HCT116 (cell line): ENCODE measurements at regions not wholly inside any gene's neighbourhood (a gene's known extent, or its start where the extent isn't known, plus 50 kb on each side); places are given as distances from the start of the nearest gene placed in this dataset.

Experiments used
- ATAC-seq: fragments of 200-7000 bp; cut with Tn5 transposase; 2 replicates; pipeline ENCODE4 v1.9.1; 2020; ENCODE audit warnings: mild to moderate bottlenecking, moderate library complexity
- BruUV-seq: library from RNA; stranded (reverse); fragments of 400-500 nt; replicated peaks from 2 replicates; lab custom pipeline; 2021; lab: Mats Ljungman, UMichigan
- CTCF ChIA-PET: fragments of 300-600 bp; sonication (Branson Sonifier 250); formaldehyde crosslinking; loops from one replicate; lab custom pipeline; 2021; ENCODE audit warnings: antibody characterized with exemption; lab: Charles Lee
- POLR2A ChIA-PET: fragments of 300-600, 350-600 bp; sonication (Branson Sonifier 250); formaldehyde crosslinking; loops from one replicate; lab custom pipeline; 2021; ENCODE audit warnings: antibody characterized with exemption; lab: Charles Lee
- RAD21 ChIA-PET, 2 experiments: fragments of 300-600 bp; sonication (Branson Sonifier 250); formaldehyde crosslinking; loops; one replicate each; lab custom pipeline; 2023; ENCODE audit warnings: low total read pairs in 2 of 2; ENCODE audit not compliant: uncharacterized antibody in 2 of 2, unreplicated experiment in 2 of 2, low non-redundant PET in 1 of 2; lab: Charles Lee
- DNase-seq: peaks from one replicate; pipeline ENCODE4 v3.0.0-alpha.2; 2010; ENCODE audit warnings: low read depth, low spot score
- H2AFZ ChIP-seq: fragments of 200-600 bp; shearing (Covaris generic), sonication (generic); 2 replicates; pipeline ENCODE4 v1.6.1; 2017; ENCODE audit warnings: low read depth, mixed run types, mixed read lengths, antibody characterized with exemption, low read length; ENCODE audit not compliant: poor library complexity, severe bottlenecking
- H3K27ac ChIP-seq: 2 replicates; pipeline ENCODE4 v1.5.1; 2012; ENCODE audit warnings: low read depth, low read length
- H3K27me3 ChIP-seq: fragments of 200-600 bp; sonication (generic); 2 replicates; pipeline ENCODE4 v1.6.1; 2016; ENCODE audit warnings: mixed run types, low read length, mixed read lengths; ENCODE audit not compliant: insufficient read depth
- H3K36me3 ChIP-seq, 2 experiments: fragments of 200-500 bp in 1 of 2; fragments of 200-600 bp in 1 of 2; sonication (Bioruptor generic) in 1 of 2; sonication (generic) in 1 of 2; 2 replicates each; pipeline versions ENCODE4 v1.5.1 to v1.6.1; 2014 to 2016; ENCODE audit warnings: low read length in 2 of 2, inconsistent platforms in 1 of 2, mixed read lengths in 1 of 2, mixed run types in 1 of 2; ENCODE audit not compliant: insufficient read depth in 2 of 2, control insufficient read depth in 1 of 2
- H3K4me1 ChIP-seq, 2 experiments: fragments of 200-600 bp in 1 of 2; sonication (generic) in 1 of 2; 2 replicates each; pipeline versions ENCODE4 v1.5.1 to v1.6.1; 2012 to 2017; ENCODE audit warnings: low read length in 2 of 2, inconsistent platforms in 1 of 2, mild to moderate bottlenecking in 1 of 2, mixed read lengths in 1 of 2, mixed run types in 1 of 2, moderate library complexity in 1 of 2; ENCODE audit not compliant: insufficient read depth in 2 of 2, control insufficient read depth in 1 of 2
- H3K4me2 ChIP-seq: fragments of 200-600 bp; sonication (generic); 2 replicates; pipeline ENCODE4 v1.6.1; 2017; ENCODE audit warnings: mixed run types, low read length, mixed read lengths
- H3K4me3 ChIP-seq, 2 experiments: fragments of 200-600 bp in 1 of 2; sonication (generic) in 1 of 2; replicated peaks in 1 of 2; 2 replicates each; pipeline ENCODE4 v1.5.1; 2011 to 2016; ENCODE audit warnings: low read length in 2 of 2, control low read depth in 1 of 2, low read depth in 1 of 2, mild to moderate bottlenecking in 1 of 2, mixed read lengths in 1 of 2, mixed run types in 1 of 2
- H3K79me2 ChIP-seq: fragments of 200-600 bp; sonication (generic); 2 replicates; pipeline ENCODE4 v1.6.1; 2017; ENCODE audit warnings: mild to moderate bottlenecking, mixed run types, low read length, moderate library complexity, mixed read lengths; ENCODE audit not compliant: insufficient read depth
- H3K9ac ChIP-seq: fragments of 200-600 bp; sonication (generic); 2 replicates; pipeline ENCODE4 v1.6.1; 2016; ENCODE audit warnings: low read length, mixed read lengths
- H3K9me2 ChIP-seq: fragments of 200-600 bp; sonication (generic), shearing (Covaris generic); 2 replicates; pipeline ENCODE4 v1.6.1; 2017; ENCODE audit warnings: mixed run types, mild to moderate bottlenecking, moderate library complexity; ENCODE audit not compliant: insufficient read depth
- H3K9me3 ChIP-seq, 2 experiments: fragments of 200-500 bp in 1 of 2; fragments of 200-600 bp in 1 of 2; sonication (Bioruptor generic) in 1 of 2; sonication (generic) in 1 of 2; 2 replicates each; pipeline ENCODE4 v1.6.1; 2014 to 2017; ENCODE audit warnings: low read length in 2 of 2, mixed read lengths in 2 of 2, inconsistent platforms in 1 of 2, low read depth in 1 of 2, mild to moderate bottlenecking in 1 of 2, mixed run types in 1 of 2, moderate library complexity in 1 of 2; ENCODE audit not compliant: control insufficient read depth in 1 of 2, insufficient read depth in 1 of 2
- H4K20me1 ChIP-seq: fragments of 200-600 bp; sonication (generic), shearing (Covaris generic); 2 replicates; pipeline ENCODE4 v1.6.1; 2017; ENCODE audit warnings: mixed run types, mild to moderate bottlenecking, moderate library complexity; ENCODE audit not compliant: insufficient read depth
- CBX3 ChIP-seq: IDR thresholded peaks from 2 replicates; pipeline ENCODE4 v1.6.1; 2012; ENCODE audit warnings: low read depth
- CTCF ChIP-seq, 3 experiments: fragments of 200-600 bp in 1 of 3; sonication (generic) in 1 of 3; IDR thresholded peaks in 2 of 3; conservative IDR thresholded peaks in 1 of 3; 2 replicates each; pipeline ENCODE4 v1.5.1; 2012 to 2017; ENCODE audit warnings: low read depth in 2 of 3, low read length in 2 of 3, antibody characterized with exemption in 1 of 3, borderline replicate concordance in 1 of 3, control low read depth in 1 of 3, mild to moderate bottlenecking in 1 of 3, mixed read lengths in 1 of 3, mixed run types in 1 of 3, moderate library complexity in 1 of 3; ENCODE audit not compliant: insufficient read depth in 1 of 3
- EGR1 ChIP-seq: IDR thresholded peaks from 2 replicates; pipeline ENCODE4 v1.6.1; 2012; ENCODE audit warnings: low read depth
- ELF1 ChIP-seq: IDR thresholded peaks from 2 replicates; pipeline ENCODE4 v1.6.1; 2012; ENCODE audit warnings: low read depth, borderline replicate concordance
- EZH2 ChIP-seq: fragments of 200-600 bp; sonication (generic); IDR thresholded peaks from 2 replicates; pipeline ENCODE4 v1.6.1; 2017; ENCODE audit warnings: antibody characterized with exemption, mixed run types
- FOSL1 ChIP-seq: IDR thresholded peaks from 2 replicates; pipeline ENCODE4 v1.6.1; 2012; ENCODE audit warnings: low read depth
- JUND ChIP-seq: IDR thresholded peaks from 2 replicates; pipeline ENCODE4 v1.6.1; 2012
- POLR2A ChIP-seq: IDR thresholded peaks from 2 replicates; pipeline ENCODE4 v1.7.0; 2011; ENCODE audit warnings: borderline replicate concordance; ENCODE audit not compliant: insufficient read depth, insufficient read length; ENCODE audit errors: extremely low read depth
- POLR2AphosphoS5 ChIP-seq: IDR thresholded peaks from 2 replicates; pipeline ENCODE4 v1.6.1; 2011; ENCODE audit warnings: mild to moderate bottlenecking, low read depth, low read length, moderate library complexity
- RAD21 ChIP-seq: IDR thresholded peaks from 2 replicates; pipeline ENCODE4 v1.6.1; 2012; ENCODE audit warnings: low read depth, mild to moderate bottlenecking
- SIN3A ChIP-seq: IDR thresholded peaks from 2 replicates; pipeline ENCODE4 v1.6.1; 2012; ENCODE audit warnings: low read depth
- SP1 ChIP-seq: IDR thresholded peaks from 2 replicates; pipeline ENCODE4 v1.6.1; 2012; ENCODE audit warnings: low read depth
- SRF ChIP-seq: IDR thresholded peaks from 2 replicates; pipeline ENCODE4 v1.6.1; 2012; ENCODE audit warnings: low read depth
- ZBTB33 ChIP-seq: IDR thresholded peaks from 2 replicates; pipeline ENCODE4 v1.6.1; 2011; ENCODE audit warnings: mild to moderate bottlenecking, low read length, moderate library complexity; ENCODE audit not compliant: insufficient replicate concordance; ENCODE audit errors: extremely low read depth
- ZFX ChIP-seq: fragments of 450-650 bp; IDR thresholded peaks from 2 replicates; pipeline ENCODE4 v1.6.1; 2017
- intact Hi-C: fragments of 100-400 bp; cut with micrococcal nuclease; formaldehyde crosslinking; loops from 2 replicates; pipeline ENCODE4 v1.10.0; 2022

- no peak overlapping the region for H3K4me3 ChIP-seq
- no TSS peak for BruUV-seq
- H3K9me2 ChIP-seq = no peaks in the 10 kb centered on the region
- intact Hi-C loops = no loop called here
- TF ChIP-seq JUND (no peak), SP1 (no peak), ZBTB33 (no peak), ELF1 (no peak), FOSL1 (no peak), SIN3A (no peak), EZH2 (no peak), RAD21 (no peak), CBX3 (no peak), SRF (no peak), POLR2AphosphoS5 (no peak), EGR1 (no peak), CTCF (IDR thresholded peaks at IDR 0.05 in 2 of 3, conservative IDR thresholded peaks at IDR 0.05 in 1 of 3; ENCODE audit: borderline replicate concordance in 1 of 3, insufficient read depth in 1 of 3, low read depth in 2 of 3, low read length in 2 of 3) (no peak), ZFX (no peak), POLR2A (no peak)
- no peak overlapping the region for H3K27ac ChIP-seq
- ChIA-PET POLR2A (no interaction called here), CTCF (no interaction called here), RAD21 (no interaction called here)
- H4K20me1 ChIP-seq = no peaks in the 10 kb centered on the region
- no peak for DNase-seq
- H3K27me3 ChIP-seq = no peaks in the 10 kb centered on the region
- H3K9me3 ChIP-seq = peaks cover 0 to 3% of the 10 kb centered on the region in 2 experiments; a peak in 1 of 4 replicates
- H3K4me1 ChIP-seq = no peaks in the 10 kb centered on the region
- ATAC-seq = no peak
- no peaks in the 10 kb centered on the region for H3K79me2 ChIP-seq
- no peak overlapping the region for H3K4me2 ChIP-seq
- no peaks in the 10 kb centered on the region for H3K36me3 ChIP-seq
- H2AFZ ChIP-seq = no peak overlapping the region
- no peak overlapping the region for H3K9ac ChIP-seq
Measured at GRCh38 chrX:94400488-94400887, 726.5 kb downstream of the FAM133A start.
